OCI-LY7 (cell line): ENCODE measurements at regions not wholly inside any gene's neighbourhood (a gene's known extent, or its start where the extent isn't known, plus 50 kb on each side); places are given as distances from the start of the nearest gene placed in this dataset.
"Not testable (repeated sequence)": the region's sequence is repeated elsewhere in the genome, so short reads cannot be mapped to it uniquely, and the experiment has no call there.

Experiments
- BruUV-seq: library from RNA; stranded (reverse); fragments of 400-500 nt; replicated peaks from 2 replicates; lab custom pipeline; 2021; lab: Mats Ljungman, UMichigan
- CTCF ChIA-PET: fragments of 300-600 bp; sonication (Branson Sonifier 250); formaldehyde crosslinking; loops from one replicate; lab custom pipeline; 2022; ENCODE audit warnings: antibody characterized with exemption; ENCODE audit not compliant: unreplicated experiment; lab: Charles Lee
- POLR2A ChIA-PET: fragments of 300-600 bp; sonication (Branson Sonifier 250); formaldehyde crosslinking; loops from one replicate; lab custom pipeline; 2022; ENCODE audit warnings: antibody characterized with exemption; lab: Charles Lee
- DNase-seq: peaks from one replicate; pipeline ENCODE4 v3.0.0-alpha.2; 2015; ENCODE audit warnings: low spot score
- H2AFZ ChIP-seq: fragments of 200-600 bp; sonication (generic), shearing (Covaris generic); 2 replicates; pipeline ENCODE4 v1.6.1; 2014; ENCODE audit warnings: mild to moderate bottlenecking, antibody characterized with exemption, low read length, moderate library complexity
- H3K27ac ChIP-seq: fragments of 200-600 bp; sonication (generic); 2 replicates; pipeline ENCODE4 v1.5.1; 2014; ENCODE audit warnings: mixed run types, low read depth, mild to moderate bottlenecking, moderate library complexity, low read length, inconsistent platforms; ENCODE audit not compliant: poor library complexity, severe bottlenecking
- H3K36me3 ChIP-seq: fragments of 200-600 bp; sonication (generic); 2 replicates; pipeline ENCODE4 v1.6.1; 2014; ENCODE audit warnings: mild to moderate bottlenecking, antibody characterized with exemption, low read length, moderate library complexity, mixed read lengths; ENCODE audit not compliant: insufficient read depth
- H3K4me1 ChIP-seq: fragments of 200-600 bp; sonication (generic); 2 replicates; pipeline ENCODE4 v1.5.1; 2014; ENCODE audit warnings: mild to moderate bottlenecking, low read length; ENCODE audit not compliant: insufficient read depth, poor library complexity, severe bottlenecking
- H3K4me2 ChIP-seq: fragments of 200-600 bp; sonication (generic); 2 replicates; pipeline ENCODE4 v1.6.1; 2014; ENCODE audit warnings: mild to moderate bottlenecking, low read length
- H3K4me3 ChIP-seq: fragments of 200-600 bp; sonication (generic); 2 replicates; pipeline ENCODE4 v1.5.1; 2014; ENCODE audit warnings: mild to moderate bottlenecking, low read depth, low read length; ENCODE audit not compliant: poor library complexity, severe bottlenecking
- H3K79me2 ChIP-seq: fragments of 200-600 bp; sonication (generic); 2 replicates; pipeline ENCODE4 v1.6.1; 2016; ENCODE audit warnings: low read depth, mild to moderate bottlenecking, low read length, moderate library complexity, mixed read lengths; ENCODE audit not compliant: insufficient read depth
- H3K9me2 ChIP-seq: fragments of 200-600 bp; sonication (generic); 2 replicates; pipeline ENCODE4 v1.6.1; 2016; ENCODE audit warnings: mild to moderate bottlenecking, low read length, mixed read lengths; ENCODE audit not compliant: insufficient read depth
- H3K9me3 ChIP-seq: fragments of 200-600 bp; sonication (generic); 2 replicates; pipeline ENCODE4 v1.6.1; 2014; ENCODE audit warnings: mild to moderate bottlenecking, mixed run types, low read length, mixed read lengths
- H4K20me1 ChIP-seq: fragments of 200-600 bp; sonication (generic); 2 replicates; pipeline ENCODE4 v1.6.1; 2014; ENCODE audit warnings: mild to moderate bottlenecking, antibody characterized with exemption, low read length, moderate library complexity, mixed read lengths; ENCODE audit not compliant: insufficient read depth
- EZH2phosphoT487 ChIP-seq: fragments of 200-600 bp; sonication (generic); IDR thresholded peaks from 2 replicates; pipeline ENCODE4 v1.6.1; 2018; ENCODE audit warnings: low read depth, borderline replicate concordance, mild to moderate bottlenecking, mixed run types, antibody characterized with exemption, low read length, moderate library complexity, mixed read lengths
- intact Hi-C: fragments of 100-400 bp; cut with micrococcal nuclease; formaldehyde crosslinking; loops from one replicate; pipeline ENCODE4 v1.10.0; 2022; ENCODE audit not compliant: unreplicated experiment
- TF ChIP-seq, protein P1 (sequence below): fragments of 200-600 bp; sonication (generic); conservative IDR thresholded peaks from 2 replicates; pipeline ENCODE4 v1.5.1; 2014; ENCODE audit warnings: mild to moderate bottlenecking, antibody characterized with exemption, low read length, moderate library complexity, mixed read lengths

GRCh38 chr14:105925615-105926372, 399.4 kb downstream of the TMEM121 start:
- CTCF ChIA-PET, result no interaction called here

GRCh38 chr14:105926373-105927095, 400.2 kb downstream of the TMEM121 start:
- no peaks in the 10 kb centered on the region for H4K20me1 ChIP-seq
- H3K4me2 ChIP-seq, result no peak overlapping the region
- no peak overlapping the region for H3K27ac ChIP-seq
- no peaks in the 10 kb centered on the region for H3K79me2 ChIP-seq
- H3K4me3 ChIP-seq, result no peak overlapping the region
- H3K9me3 ChIP-seq, result no peaks in the 10 kb centered on the region
- ChIA-PET POLR2A (no interaction called here), CTCF (no interaction called here)
- H3K9me2 ChIP-seq, result no peaks in the 10 kb centered on the region
- no peaks in the 10 kb centered on the region for H3K4me1 ChIP-seq
- BruUV-seq, result no TSS peak
- TF ChIP-seq, protein P1, sequence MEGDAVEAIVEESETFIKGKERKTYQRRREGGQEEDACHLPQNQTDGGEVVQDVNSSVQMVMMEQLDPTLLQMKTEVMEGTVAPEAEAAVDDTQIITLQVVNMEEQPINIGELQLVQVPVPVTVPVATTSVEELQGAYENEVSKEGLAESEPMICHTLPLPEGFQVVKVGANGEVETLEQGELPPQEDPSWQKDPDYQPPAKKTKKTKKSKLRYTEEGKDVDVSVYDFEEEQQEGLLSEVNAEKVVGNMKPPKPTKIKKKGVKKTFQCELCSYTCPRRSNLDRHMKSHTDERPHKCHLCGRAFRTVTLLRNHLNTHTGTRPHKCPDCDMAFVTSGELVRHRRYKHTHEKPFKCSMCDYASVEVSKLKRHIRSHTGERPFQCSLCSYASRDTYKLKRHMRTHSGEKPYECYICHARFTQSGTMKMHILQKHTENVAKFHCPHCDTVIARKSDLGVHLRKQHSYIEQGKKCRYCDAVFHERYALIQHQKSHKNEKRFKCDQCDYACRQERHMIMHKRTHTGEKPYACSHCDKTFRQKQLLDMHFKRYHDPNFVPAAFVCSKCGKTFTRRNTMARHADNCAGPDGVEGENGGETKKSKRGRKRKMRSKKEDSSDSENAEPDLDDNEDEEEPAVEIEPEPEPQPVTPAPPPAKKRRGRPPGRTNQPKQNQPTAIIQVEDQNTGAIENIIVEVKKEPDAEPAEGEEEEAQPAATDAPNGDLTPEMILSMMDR, result no peak
- no peak for TF ChIP-seq EZH2phosphoT487
- intact Hi-C loops, result no loop called here
- H3K36me3 ChIP-seq, result no peaks in the 10 kb centered on the region
- H2AFZ ChIP-seq, result no peak overlapping the region
- no peak for DNase-seq

More at GRCh38 chr14:105925615-105926372, 399.4 kb downstream of the TMEM121 start:
- Histone ChIP-seq H3K36me3 (no peaks in the 10 kb centered on the region), H3K79me2 (no peaks in the 10 kb centered on the region), H3K4me3 (no peak overlapping the region), H2AFZ (no peak overlapping the region), H3K9me3 (no peaks in the 10 kb centered on the region), H3K9me2 (no peaks in the 10 kb centered on the region), H3K4me2 (no peak overlapping the region), H3K4me1 (no peaks in the 10 kb centered on the region), H4K20me1 (no peaks in the 10 kb centered on the region), H3K27ac (no peak overlapping the region)
- DNase-seq, result no peak
- intact Hi-C loops, result no loop called here
- no TSS peak for BruUV-seq
- POLR2A ChIA-PET, result no interaction called here
- TF ChIP-seq EZH2phosphoT487, result no peak

- Histone ChIP-seq H3K4me3 (no peak overlapping the region), H3K9me3 (no peaks in the 10 kb centered on the region), H3K27ac (no peak overlapping the region), H3K79me2 (no peaks in the 10 kb centered on the region), H3K36me3 (no peaks in the 10 kb centered on the region), H3K4me2 (no peak overlapping the region), H2AFZ (no peak overlapping the region), H4K20me1 (no peaks in the 10 kb centered on the region), H3K4me1 (no peaks in the 10 kb centered on the region), H3K9me2 (no peaks in the 10 kb centered on the region)
- DNase-seq, result no peak
- POLR2A ChIA-PET, result no interaction called here
- intact Hi-C loops, result no loop called here
- CTCF ChIA-PET, result no interaction called here
- TF ChIP-seq, protein P1, result no peak
- no peak for TF ChIP-seq EZH2phosphoT487
- no TSS peak for BruUV-seq
Measured at GRCh38 chr14:105927096-105928060, 401.0 kb downstream of the TMEM121 start.

DNA sequence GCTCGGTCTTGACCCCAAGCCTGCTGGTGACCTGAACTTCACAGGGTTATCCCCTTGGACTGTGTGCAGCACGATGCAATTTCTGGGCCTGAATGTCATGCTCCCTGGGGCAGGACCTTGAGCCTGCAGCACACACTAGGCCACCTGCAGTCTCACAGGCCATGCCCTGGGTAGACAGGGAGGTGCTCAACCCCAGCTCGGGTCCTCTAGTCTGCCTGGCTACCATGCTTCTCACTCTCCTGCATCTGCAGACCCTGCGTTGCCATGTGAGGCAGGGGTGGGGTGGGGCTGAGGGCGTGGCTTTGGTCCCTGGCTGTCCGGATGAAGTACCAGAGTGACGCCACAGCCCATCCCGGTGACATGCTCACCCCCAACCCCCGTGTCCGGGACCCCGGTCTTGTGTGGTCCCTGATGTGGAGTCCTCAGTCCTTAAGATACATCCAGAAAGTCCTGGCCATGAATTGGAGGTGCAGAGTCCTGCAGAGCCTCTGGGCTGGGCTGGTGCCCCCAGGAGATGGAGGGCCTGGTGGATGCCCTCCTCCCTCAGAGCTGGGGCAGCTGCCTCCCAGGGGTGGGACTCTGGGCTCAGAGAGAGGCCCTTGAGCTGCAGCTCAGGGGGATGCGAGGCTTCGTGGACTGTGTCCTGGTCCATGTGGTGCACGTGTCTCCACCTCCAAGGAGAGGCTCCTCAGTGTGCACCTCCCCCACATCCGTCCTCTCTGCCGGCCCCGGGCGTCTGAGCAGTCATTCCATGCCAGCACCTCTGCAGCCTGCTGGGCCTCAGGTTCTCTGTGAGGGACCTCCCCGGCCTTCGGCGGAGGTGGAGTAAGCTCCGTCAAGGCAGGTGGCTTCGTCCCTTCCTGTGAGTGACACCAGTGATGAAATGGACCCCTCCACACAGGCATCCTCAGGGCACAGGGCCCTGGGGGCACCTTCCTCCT, 402.1 kb downstream of the TMEM121 start:
- H3K9me3 ChIP-seq, H3K4me1 ChIP-seq, intact Hi-C loops, H3K36me3 ChIP-seq, CTCF ChIA-PET, H3K79me2 ChIP-seq, H4K20me1 ChIP-seq, H3K9me2 ChIP-seq, H3K4me2 ChIP-seq, H3K4me3 ChIP-seq, DNase-seq, H2AFZ ChIP-seq, BruUV-seq, H3K27ac ChIP-seq, POLR2A ChIA-PET: not testable (repeated sequence)
